Adrenal gland (tissue), 9 donors: ENCODE measurements at regions not wholly inside any gene's neighbourhood (a gene's known extent, or its start where the extent isn't known, plus 50 kb on each side); places are given as distances from the start of the nearest gene placed in this dataset.
"Not testable (repeated sequence)": the region's sequence is repeated elsewhere in the genome, so short reads cannot be mapped to it uniquely, and the experiment has no call there.

Experiments used
- DNase-seq, 7 donors: peaks; one replicate each; pipeline ENCODE4 v3.0.0-alpha.2; 2019 to 2020
- H3K27ac ChIP-seq, 5 donors: fragments of 200-600 bp; sonication (generic) in 4 of 5; 1 replicate in 3 of 5; 2 replicates in 2 of 5; pipeline versions ENCODE4 v1.5.1 to v1.8.0; 2016 to 2020; ENCODE audit warnings: mild to moderate bottlenecking in 1 of 5
- H3K27me3 ChIP-seq: fragments of 200-600 bp; 2 replicates; pipeline ENCODE4 v1.8.0; 2021
- H3K36me3 ChIP-seq, 2 donors: fragments of 200-600 bp; replicated peaks in 1 of 2; 1 replicate in 1 of 2; 2 replicates in 1 of 2; pipeline versions ENCODE4 v1.5.1 to v1.8.0; 2018 to 2022
- H3K4me1 ChIP-seq, 2 donors: fragments of 200-600 bp; replicated peaks in 1 of 2; 1 replicate in 1 of 2; 2 replicates in 1 of 2; pipeline versions ENCODE4 v1.5.1 to v1.8.0; 2018 to 2021
- H3K4me3 ChIP-seq, 4 donors: fragments of 200-600 bp; sonication (generic) in 3 of 4; one replicate each; pipeline ENCODE4 v1.5.1; 2016 to 2018
- H3K9me3 ChIP-seq, 3 donors: fragments of 200-600 bp; sonication (generic) in 1 of 3; replicated peaks in 1 of 3; 1 replicate in 2 of 3; 2 replicates in 1 of 3; pipeline versions ENCODE4 v1.5.1 to v1.8.0; 2016 to 2021
- CTCF ChIP-seq, 6 experiments: fragments of 450-650 bp in 4 of 6; fragments of 200-600 bp in 2 of 6; sonication (generic) in 1 of 6; IDR thresholded peaks; 1 replicate in 5 of 6; 2 replicates in 1 of 6; pipeline versions ENCODE4 v1.5.1 to v1.8.0; 2016 to 2021; ENCODE audit warnings: antibody characterized with exemption in 6 of 6, mild to moderate bottlenecking in 2 of 6, moderate library complexity in 1 of 6
- POLR2A ChIP-seq, 2 donors: fragments of 450-650 bp; IDR thresholded peaks; one replicate each; pipeline ENCODE4 v1.6.1; 2017; ENCODE audit warnings: antibody characterized with exemption in 2 of 2, mild to moderate bottlenecking in 2 of 2, moderate library complexity in 1 of 2
- WGBS, 4 donors: extraction: QIAGEN DNeasy Blood & Tissue Kit in 2 of 4; methylation state at CpG; one replicate each; pipeline versions ENCODE4 v1.1.5 to v1.1.7; 2013 to 2017; 5-methylcytosine and 5-hydroxymethylcytosine counted together
- intact Hi-C, 2 donors: fragments of 100-400 bp; cut with DNase I; formaldehyde crosslinking; loops; one replicate each; pipeline versions ENCODE4 v1.14.1 to v1.15.0; 2022 to 2023
- donor health status: healthy with polysubstance abuse.
- donor health status: Bipolar disorder and iron deficiency.
- donor health status: DM: yes; HTN: yes; CAD: no.
- donor health status: DM: no; HTN: no; CAD: no.
- donor health status: DM: no; HTN: no; CAD: no.

DNA sequence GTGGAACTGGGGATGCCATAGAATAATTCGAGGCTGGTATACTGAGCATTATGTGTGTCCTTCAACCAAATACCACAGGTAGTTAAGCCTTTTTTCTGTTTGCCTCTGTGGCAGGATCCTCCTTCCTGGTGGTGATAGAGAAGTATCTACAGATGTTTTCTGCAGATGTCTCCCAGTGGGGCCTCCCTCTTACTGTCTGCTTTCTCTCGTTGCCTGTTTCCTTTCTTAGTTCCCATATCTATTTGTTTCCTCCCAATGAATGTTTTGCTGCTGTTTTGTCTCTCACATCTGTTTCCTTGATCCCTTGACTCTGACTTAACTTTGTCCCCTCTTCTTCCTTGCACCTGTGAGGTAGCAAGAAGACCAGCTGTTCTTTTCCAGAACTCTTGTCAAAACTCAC, 130.9 kb upstream of the NUDT12 start:
- Histone ChIP-seq H3K27ac (no peak overlapping the region), H3K9me3 (no peaks in the 10 kb centered on the region), H3K27me3 (no peaks in the 10 kb centered on the region), H3K4me3 (no peak overlapping the region), H3K4me1 (no peaks in the 10 kb centered on the region), H3K36me3 (no peaks in the 10 kb centered on the region)
- intact Hi-C loops = no loop called here
- 63 to 74% (median 69%) methylated on average over 2 of the region's 2 CpGs for WGBS, 4 donors
- TF ChIP-seq CTCF (IDR thresholded peaks at IDR 0.05) = no peak
- TF ChIP-seq POLR2A (IDR thresholded peaks at IDR 0.05) = no peak
- no peak for DNase-seq

DNA sequence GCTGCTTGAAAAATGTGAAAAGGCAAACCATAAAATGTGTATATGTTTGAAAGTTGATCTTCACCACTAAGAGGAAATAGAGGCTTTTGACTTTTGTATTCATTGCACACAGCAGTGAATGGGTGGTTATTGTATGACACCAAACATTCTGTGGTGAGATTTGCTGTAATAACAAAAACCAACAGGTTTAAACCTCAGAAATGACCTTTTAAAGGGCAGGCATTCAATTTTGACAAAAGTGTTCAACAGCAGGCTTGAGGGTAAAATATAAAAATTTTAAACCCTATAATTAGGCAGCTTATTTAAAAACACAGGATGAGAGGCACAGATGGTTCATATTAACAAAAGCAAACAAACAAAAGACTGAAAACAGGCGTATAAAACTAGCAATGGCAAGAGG, 128.1 kb upstream of the NUDT12 start:
- Histone ChIP-seq H3K36me3 (no peaks in the 10 kb centered on the region), H3K9me3 (no peaks in the 10 kb centered on the region), H3K4me1 (no peaks in the 10 kb centered on the region), H3K27ac (no peak overlapping the region), H3K4me3 (no peak overlapping the region), H3K27me3 (no peaks in the 10 kb centered on the region)
- WGBS, 4 donors = 60 to 85% (median 67%) methylated on average over 1 of the region's 1 CpG
- DNase-seq = no peak
- TF ChIP-seq POLR2A (IDR thresholded peaks at IDR 0.05) (no peak), CTCF (IDR thresholded peaks at IDR 0.05) (no peak)
- intact Hi-C loops = no loop called here

DNA sequence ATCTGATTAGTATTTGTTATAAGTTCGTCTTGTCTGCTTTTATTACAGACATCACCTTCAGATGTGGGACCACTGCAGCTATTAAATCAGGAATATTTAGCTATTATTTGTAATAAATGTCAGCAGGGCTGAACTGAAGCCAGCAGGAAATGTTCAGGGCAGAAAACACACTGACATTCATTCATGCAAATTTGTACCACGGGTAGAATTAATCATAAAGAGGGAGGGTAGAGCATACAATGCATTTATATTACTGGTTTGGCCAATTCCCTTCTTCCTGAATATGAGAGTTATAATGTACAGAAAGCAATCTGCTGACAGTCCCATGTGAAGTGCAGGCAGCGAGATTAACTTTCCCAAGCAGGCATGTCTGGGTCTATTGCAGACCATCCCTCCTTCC, 117.3 kb upstream of the NUDT12 start:
- TF ChIP-seq POLR2A (IDR thresholded peaks at IDR 0.05) (no peak), CTCF (IDR thresholded peaks at IDR 0.05) (no peak)
- Histone ChIP-seq H3K9me3 (no peaks in the 10 kb centered on the region), H3K27me3 (no peaks in the 10 kb centered on the region), H3K36me3 (no peaks in the 10 kb centered on the region), H3K4me1 (no peaks in the 10 kb centered on the region), H3K4me3 (no peak overlapping the region), H3K27ac (no peak overlapping the region)
- no peak for DNase-seq
- intact Hi-C loops = no loop called here
- WGBS, 4 donors = 49 to 54% (median 52%) methylated on average over 3 of the region's 3 CpGs

GRCh38 chr5:103676198-103676597, 113.6 kb upstream of the NUDT12 start:
- WGBS, 4 donors = 69 to 81% (median 75%) methylated on average over 4 to 5 of the region's 5 CpGs
- H3K4me3 ChIP-seq = not testable (repeated sequence)

DNA sequence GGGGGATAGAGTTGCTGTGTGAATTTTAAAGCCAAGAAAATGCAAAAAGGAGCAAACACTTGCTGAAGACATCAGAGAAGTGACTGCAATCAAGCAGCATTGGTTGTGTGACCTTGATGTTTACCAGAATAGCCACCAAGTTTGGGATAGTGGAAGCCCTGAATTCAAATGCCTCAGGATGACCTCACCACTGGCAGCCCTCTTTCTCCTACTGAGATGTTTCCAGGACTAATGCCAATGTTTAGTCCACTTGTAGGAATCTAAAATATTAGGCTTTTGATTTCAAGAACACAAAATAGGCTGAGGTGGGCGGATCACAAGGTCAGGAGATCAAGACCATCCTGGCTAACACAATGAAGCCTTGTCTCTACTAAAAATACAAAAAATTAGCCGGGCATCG, 112.2 kb upstream of the NUDT12 start:
- Histone ChIP-seq H3K4me1 (no peaks in the 10 kb centered on the region), H3K27me3 (no peaks in the 10 kb centered on the region), H3K9me3 (no peaks in the 10 kb centered on the region), H3K36me3 (no peaks in the 10 kb centered on the region), H3K27ac (no peak overlapping the region), H3K4me3 (no peak overlapping the region)
- intact Hi-C loops = no loop called here
- TF ChIP-seq CTCF (IDR thresholded peaks at IDR 0.05) (no peak), POLR2A (IDR thresholded peaks at IDR 0.05) (no peak)
- WGBS, 4 donors = 54 to 76% (median 71%) methylated on average over 3 of the region's 3 CpGs
- DNase-seq = peak in 2 of 7 donors; percentile 8 to 13

More at GRCh38 chr5:103676198-103676597, 113.6 kb upstream of the NUDT12 start:
- H3K27ac ChIP-seq, DNase-seq, H3K4me1 ChIP-seq, H3K36me3 ChIP-seq, H3K9me3 ChIP-seq, H3K27me3 ChIP-seq, intact Hi-C loops: not testable (repeated sequence)
